Large intestine (tissue), 3 donors: ENCODE measurements at regions not wholly inside any gene's neighbourhood (a gene's known extent, or its start where the extent isn't known, plus 50 kb on each side); places are given as distances from the start of the nearest gene placed in this dataset.

Experiments used
- DNase-seq, 2 donors: peaks; one replicate each; pipeline versions ENCODE4 v3.0.0 to v3.0.0-alpha.2; 2013
- H3K27ac ChIP-seq: one replicate; pipeline ENCODE4 v1.5.1; 2013; ENCODE audit warnings: low read length
- H3K27me3 ChIP-seq: 2 replicates; pipeline ENCODE4 v1.6.1; 2013; ENCODE audit warnings: low read length; ENCODE audit not compliant: control insufficient read depth, insufficient read depth
- H3K36me3 ChIP-seq: 2 replicates; pipeline ENCODE4 v1.6.1; 2013; ENCODE audit warnings: low read length; ENCODE audit not compliant: control insufficient read depth, insufficient read depth
- H3K4me1 ChIP-seq: one replicate; pipeline ENCODE4 v1.6.1; 2013; ENCODE audit warnings: low read length; ENCODE audit not compliant: control insufficient read depth, insufficient read depth
- H3K4me3 ChIP-seq: one replicate; pipeline ENCODE4 v1.5.1; 2013; ENCODE audit warnings: low read length
- H3K9me3 ChIP-seq: one replicate; pipeline ENCODE4 v1.6.1; 2013; ENCODE audit warnings: mild to moderate bottlenecking, low read depth, low read length, moderate library complexity; ENCODE audit not compliant: control insufficient read depth
- WGBS: methylation state at CpG from one replicate; pipeline ENCODE4 v1.1.5; 2013; ENCODE audit warnings: low lambda C conversion rate; ENCODE audit not compliant: insufficient coverage; 5-methylcytosine and 5-hydroxymethylcytosine counted together

DNA sequence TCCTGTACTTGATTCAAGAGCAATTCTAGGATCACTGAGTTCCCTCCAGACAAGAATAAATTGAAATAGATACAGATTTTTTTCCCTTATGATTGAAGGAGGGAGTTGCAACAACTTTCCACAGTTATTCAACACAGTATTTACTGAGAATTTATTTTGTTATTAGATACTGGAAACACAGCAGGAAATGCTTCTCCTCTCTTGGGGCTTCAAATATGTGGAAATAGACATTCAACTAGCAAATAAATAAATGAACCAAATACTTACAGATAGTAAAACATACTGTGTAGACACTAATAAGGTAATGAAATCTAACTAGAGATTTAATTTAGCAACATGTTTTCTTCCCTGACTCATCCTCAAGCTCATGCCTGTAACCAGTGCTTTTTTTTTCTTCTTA is 169.2 kb downstream of the LNPK start:
- H3K4me1 ChIP-seq, result no peaks in the 10 kb centered on the region
- H3K27ac ChIP-seq, result no peak overlapping the region
- no peaks in the 10 kb centered on the region for H3K36me3 ChIP-seq
- no peak overlapping the region for H3K4me3 ChIP-seq
- H3K27me3 ChIP-seq, result peaks cover 12% of the 10 kb centered on the region
- no peaks in the 10 kb centered on the region for H3K9me3 ChIP-seq
- DNase-seq, result no peak

DNA sequence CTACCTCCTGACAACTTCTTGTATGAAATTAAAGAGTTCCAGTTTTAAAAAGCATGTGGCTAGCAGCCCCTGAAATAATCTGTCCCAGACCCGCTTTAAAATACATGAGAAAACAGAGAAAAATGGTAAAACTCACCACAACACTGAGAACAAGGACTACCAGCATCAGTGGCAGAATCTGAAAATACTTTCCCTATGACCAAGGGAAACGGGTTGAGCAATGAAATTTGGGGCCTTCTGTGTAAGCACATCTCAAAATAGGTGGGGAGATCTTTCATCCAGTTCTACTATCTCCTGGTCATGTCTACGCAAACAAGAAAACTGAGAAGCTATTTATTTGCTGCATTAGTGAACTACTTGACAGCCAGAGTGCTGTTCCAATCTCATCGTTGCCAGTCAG is 172.3 kb downstream of the LNPK start:
- H3K27me3 ChIP-seq, result peaks cover 9% of the 10 kb centered on the region
- no peak overlapping the region for H3K4me3 ChIP-seq
- 100% methylated on average over 1 of the region's 4 CpGs for WGBS
- no peak for DNase-seq
- no peak overlapping the region for H3K27ac ChIP-seq
- no peaks in the 10 kb centered on the region for H3K4me1 ChIP-seq
- no peaks in the 10 kb centered on the region for H3K9me3 ChIP-seq
- no peaks in the 10 kb centered on the region for H3K36me3 ChIP-seq

DNA sequence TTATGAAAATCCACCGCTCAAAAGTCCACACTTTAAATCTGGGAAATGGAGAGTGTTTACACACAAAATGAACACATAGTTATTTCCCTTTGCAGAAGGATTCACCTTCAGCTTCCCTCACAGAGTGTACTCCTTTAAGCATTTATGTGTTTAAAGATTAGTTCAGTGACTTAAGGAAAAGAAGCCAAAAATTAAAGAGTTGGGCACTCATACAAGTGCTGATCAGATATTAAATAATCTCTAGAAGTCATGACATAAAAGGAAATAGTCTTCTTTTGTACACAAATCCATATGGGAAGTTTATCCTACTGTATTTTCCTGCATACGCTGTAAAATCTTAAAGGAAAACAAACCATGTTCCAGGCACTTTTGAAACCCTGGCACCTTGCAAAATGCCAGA is 174.2 kb downstream of the LNPK start:
- 83% methylated on average over 1 of the region's 2 CpGs for WGBS
- Histone ChIP-seq H3K9me3 (no peaks in the 10 kb centered on the region), H3K27ac (no peak overlapping the region), H3K4me1 (no peaks in the 10 kb centered on the region), H3K4me3 (no peak overlapping the region), H3K36me3 (no peaks in the 10 kb centered on the region), H3K27me3 (peaks cover 5% of the 10 kb centered on the region)
- DNase-seq, result no peak

DNA sequence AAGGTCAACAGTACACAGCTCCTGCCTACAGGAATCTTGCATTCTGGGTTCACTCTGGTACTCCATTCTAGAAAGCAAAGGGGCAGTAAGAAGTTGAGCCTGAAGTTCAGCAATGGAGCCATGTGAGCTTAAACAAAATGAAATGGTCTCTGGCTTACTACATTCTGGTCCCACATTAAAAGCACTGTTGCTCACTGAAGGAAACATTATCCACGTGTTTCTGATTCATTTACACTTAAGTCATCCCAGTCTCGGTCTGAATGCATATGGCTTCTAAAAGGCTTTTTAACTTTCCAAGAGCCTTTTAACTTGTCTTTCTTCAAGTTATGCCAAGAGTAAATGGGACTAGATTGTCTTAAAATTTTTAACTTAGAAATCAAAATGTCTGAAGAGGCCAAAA is 177.8 kb downstream of the LNPK start:
- no peak for DNase-seq
- no peaks in the 10 kb centered on the region for H3K4me1 ChIP-seq
- H3K36me3 ChIP-seq, result no peaks in the 10 kb centered on the region
- no peak overlapping the region for H3K4me3 ChIP-seq
- 100% methylated on average over 2 of the region's 2 CpGs for WGBS
- H3K27ac ChIP-seq, result no peak overlapping the region
- H3K9me3 ChIP-seq, result no peaks in the 10 kb centered on the region
- peaks cover 7% of the 10 kb centered on the region for H3K27me3 ChIP-seq

DNA sequence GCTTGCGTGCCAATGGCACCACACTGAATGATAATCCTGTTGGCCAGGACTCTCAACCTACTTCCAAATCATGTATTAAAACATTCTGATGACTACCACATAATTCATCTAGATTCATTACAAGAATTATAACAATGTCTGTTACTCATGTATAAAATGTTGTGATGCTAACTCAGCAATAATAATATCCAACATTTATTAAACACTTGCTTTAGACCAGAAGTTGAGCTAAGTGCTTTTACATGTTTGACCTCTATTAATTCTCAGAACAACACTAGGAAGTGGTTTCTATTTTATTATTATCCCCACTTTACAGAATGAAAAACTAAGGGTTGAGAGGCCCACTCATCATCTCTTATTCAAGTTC is 178.4 kb downstream of the LNPK start:
- H3K36me3 ChIP-seq, result no peaks in the 10 kb centered on the region
- no peaks in the 10 kb centered on the region for H3K4me1 ChIP-seq
- no CpG with 5 or more reads among the region's 1 CpG for WGBS
- no peak for DNase-seq
- H3K9me3 ChIP-seq, result no peaks in the 10 kb centered on the region
- H3K4me3 ChIP-seq, result no peak overlapping the region
- peaks cover 7% of the 10 kb centered on the region for H3K27me3 ChIP-seq
- H3K27ac ChIP-seq, result no peak overlapping the region

DNA sequence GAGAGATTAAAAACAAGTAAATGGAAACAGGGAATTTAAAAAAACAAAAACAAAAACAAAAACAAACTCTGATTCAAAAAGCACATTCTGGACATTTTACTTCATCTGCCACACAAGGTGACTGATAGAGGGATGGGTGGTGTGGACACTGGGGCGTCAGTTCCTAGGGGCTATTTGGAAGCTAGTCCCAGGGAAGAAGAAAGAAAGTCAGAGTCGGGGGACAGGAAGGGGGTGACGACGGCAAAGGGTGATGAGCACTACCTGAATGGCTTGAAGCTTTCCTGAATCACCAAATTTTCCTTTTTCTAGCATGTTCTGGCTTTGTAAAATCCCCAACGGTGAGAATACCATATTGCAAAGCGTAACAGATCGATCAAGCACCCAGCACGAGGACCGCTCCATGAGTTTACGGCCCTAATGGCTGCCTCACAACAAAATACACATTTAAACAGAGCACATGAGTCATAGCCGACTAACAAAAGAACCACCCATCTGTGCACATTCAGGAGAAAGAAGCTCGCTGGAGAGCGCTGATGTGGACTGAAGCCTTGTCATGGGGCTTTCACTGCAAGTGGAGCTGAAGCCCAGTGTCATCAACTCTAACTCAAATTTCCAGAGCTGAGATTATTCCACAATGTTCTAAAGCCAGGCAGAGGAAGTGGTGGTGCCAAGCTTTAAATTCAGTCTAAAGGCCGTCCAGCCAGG is 178.9 kb downstream of the LNPK start:
- no peak for DNase-seq
- no peak overlapping the region for H3K27ac ChIP-seq
- H3K4me1 ChIP-seq, result no peaks in the 10 kb centered on the region
- no peaks in the 10 kb centered on the region for H3K9me3 ChIP-seq
- H3K4me3 ChIP-seq, result no peak overlapping the region
- no peaks in the 10 kb centered on the region for H3K36me3 ChIP-seq
- no CpG with 5 or more reads among the region's 14 CpGs for WGBS
- peaks cover 7% of the 10 kb centered on the region for H3K27me3 ChIP-seq

DNA sequence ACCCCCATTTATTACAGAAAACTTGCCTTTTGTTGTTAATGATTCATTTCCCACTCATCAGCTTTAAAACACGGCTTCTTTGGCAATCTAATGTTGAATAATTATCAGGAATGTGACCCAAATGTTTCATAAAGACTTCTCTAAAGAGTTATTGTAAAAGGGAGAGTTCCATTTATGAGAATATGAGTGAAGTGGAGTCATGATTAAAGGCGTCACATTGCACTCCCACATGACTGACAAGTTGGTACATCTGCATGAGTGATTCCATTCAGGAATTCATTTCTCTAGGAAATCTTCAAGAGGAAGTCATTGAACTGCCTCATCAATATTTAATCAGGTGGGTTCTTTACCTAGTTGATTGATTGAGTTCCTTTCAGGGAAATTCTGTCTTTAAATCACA is 184.8 kb downstream of the LNPK start:
- Histone ChIP-seq H3K27me3 (peaks cover 4% of the 10 kb centered on the region), H3K4me1 (no peaks in the 10 kb centered on the region), H3K36me3 (no peaks in the 10 kb centered on the region), H3K27ac (no peak overlapping the region), H3K4me3 (no peak overlapping the region), H3K9me3 (no peaks in the 10 kb centered on the region)
- DNase-seq, result no peak
- WGBS, result 100% methylated on average over 1 of the region's 2 CpGs

DNA sequence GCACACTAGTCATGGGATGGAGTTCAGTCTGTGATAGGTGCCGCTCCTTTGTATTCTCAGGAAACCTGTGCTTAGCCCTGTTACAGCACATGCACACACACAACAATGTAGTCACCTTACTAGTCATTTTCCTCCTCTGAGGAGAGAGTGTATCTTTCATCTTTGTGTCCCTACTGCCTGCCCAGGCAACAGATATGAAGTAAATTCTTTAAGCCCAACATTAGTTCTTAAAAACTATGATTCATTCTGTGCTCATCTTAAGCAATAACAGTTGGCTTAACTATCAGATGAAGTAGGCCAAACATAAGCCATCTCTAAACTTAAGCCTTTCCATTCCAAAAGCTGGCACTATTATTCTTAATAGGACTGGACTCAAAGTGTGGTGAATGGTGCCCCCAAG is 186.5 kb downstream of the LNPK start:
- no CpG with 5 or more reads among the region's 1 CpG for WGBS

DNA sequence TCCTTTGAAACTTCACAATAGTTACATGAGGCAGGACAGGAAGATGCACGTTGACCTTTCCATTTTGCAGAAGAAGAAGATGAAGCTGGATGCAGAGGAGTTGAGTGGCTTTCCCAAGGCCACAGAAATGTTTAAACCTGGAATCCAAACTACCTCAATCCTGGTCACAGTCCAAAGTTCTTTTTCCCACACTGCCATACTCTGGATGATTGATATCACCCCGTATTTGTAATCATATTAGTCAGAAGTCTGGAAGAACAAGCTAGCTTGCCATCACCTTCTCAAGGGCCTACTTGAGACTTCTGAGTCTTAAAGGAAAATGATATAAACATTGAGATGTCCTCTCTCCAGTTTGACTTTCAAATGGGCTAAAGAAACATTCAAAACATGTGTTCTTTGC is 190.1 kb downstream of the LNPK start:
- Histone ChIP-seq H3K36me3 (no peaks in the 10 kb centered on the region), H3K4me3 (no peak overlapping the region), H3K27ac (no peak overlapping the region), H3K27me3 (peaks cover 3% of the 10 kb centered on the region), H3K9me3 (no peaks in the 10 kb centered on the region), H3K4me1 (no peaks in the 10 kb centered on the region)
- no peak for DNase-seq
- WGBS, result no CpG with 5 or more reads among the region's 2 CpGs

More for the DNA sequence above, 186.5 kb downstream of the LNPK start:
- Histone ChIP-seq H3K4me1 (no peaks in the 10 kb centered on the region), H3K27ac (no peak overlapping the region), H3K36me3 (no peaks in the 10 kb centered on the region), H3K4me3 (no peak overlapping the region), H3K27me3 (peaks cover 5% of the 10 kb centered on the region), H3K9me3 (no peaks in the 10 kb centered on the region)
- no peak for DNase-seq

DNA sequence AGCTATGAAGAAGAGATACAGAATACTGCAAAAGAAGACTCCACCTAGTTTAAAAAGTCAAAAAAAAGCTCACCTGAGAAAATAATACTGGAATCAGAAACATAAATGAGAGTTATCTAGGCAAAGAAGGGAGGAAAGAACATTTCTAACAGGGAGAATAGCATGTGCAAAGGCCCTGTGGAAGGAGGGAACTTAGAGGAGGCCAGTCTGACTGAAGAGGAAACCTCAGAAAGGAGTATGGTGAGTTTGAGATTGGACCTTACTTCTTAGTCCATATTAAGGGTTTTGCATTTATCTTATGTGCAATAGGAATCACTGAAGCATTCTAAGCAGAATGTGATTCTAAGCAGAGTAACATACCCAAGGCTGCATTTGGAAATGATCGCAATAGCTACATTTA is 193.2 kb downstream of the LNPK start:
- DNase-seq, result no peak
- H3K4me1 ChIP-seq, result no peaks in the 10 kb centered on the region
- no peaks in the 10 kb centered on the region for H3K36me3 ChIP-seq
- no peaks in the 10 kb centered on the region for H3K9me3 ChIP-seq
- WGBS, result 100% methylated on average over 1 of the region's 1 CpG
- no peak overlapping the region for H3K4me3 ChIP-seq
- no peak overlapping the region for H3K27ac ChIP-seq
- peaks cover 3% of the 10 kb centered on the region for H3K27me3 ChIP-seq

DNA sequence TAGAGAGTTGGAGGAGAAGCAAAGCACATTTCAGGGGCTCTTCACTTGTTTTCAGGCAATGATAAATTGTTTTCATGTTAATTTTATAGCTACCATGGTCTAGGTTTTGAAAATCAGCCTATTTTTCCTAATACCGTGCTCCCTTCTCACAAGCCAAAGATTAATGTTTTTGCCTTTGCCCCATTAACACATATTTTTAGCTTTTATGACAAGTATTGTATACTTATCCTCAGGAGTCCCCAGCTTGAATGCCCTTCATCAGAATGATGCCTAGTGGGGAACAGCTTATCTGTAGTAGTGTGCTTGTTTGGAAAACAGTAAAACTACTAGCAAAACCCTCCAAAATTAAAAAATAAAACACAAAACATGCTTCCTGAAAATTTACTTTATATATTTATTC is 194.0 kb downstream of the LNPK start:
- H3K9me3 ChIP-seq, result no peaks in the 10 kb centered on the region
- H3K27ac ChIP-seq, result no peak overlapping the region
- H3K4me1 ChIP-seq, result no peaks in the 10 kb centered on the region
- no peaks in the 10 kb centered on the region for H3K36me3 ChIP-seq
- H3K4me3 ChIP-seq, result no peak overlapping the region
- peaks cover 3% of the 10 kb centered on the region for H3K27me3 ChIP-seq
- no peak for DNase-seq
- WGBS, result no CpG with 5 or more reads among the region's 1 CpG
